Embryonic facial prominence (tissue), 1 donor: ENCODE measurements at regions not wholly inside any gene's neighbourhood (a gene's known extent, or its start where the extent isn't known, plus 50 kb on each side); places are given as distances from the start of the nearest gene placed in this dataset.

Experiments
- DNase-seq: peaks from one replicate; pipeline ENCODE4 v3.0.0-alpha.2; 2016; ENCODE audit errors: extremely low spot score

DNA sequence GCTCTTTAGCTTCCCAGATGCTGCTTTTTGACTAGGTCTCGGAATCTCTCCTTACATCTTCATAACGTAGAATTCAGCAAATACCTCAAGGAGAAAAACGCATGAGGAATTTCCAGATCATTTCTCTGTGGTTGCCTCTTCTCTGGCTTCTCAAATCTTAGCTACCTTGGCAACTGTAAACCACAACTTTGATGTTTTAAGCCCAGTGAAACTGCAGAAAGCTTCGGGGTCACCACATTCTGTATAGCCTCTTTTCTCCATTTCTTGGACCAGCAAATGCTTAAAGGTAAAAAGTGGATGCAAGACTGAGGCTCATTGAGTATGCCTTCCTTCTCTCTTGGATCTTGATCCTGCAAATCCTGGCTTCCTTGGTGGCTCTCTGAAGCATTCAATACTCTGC is 125.5 kb upstream of the FBXL4 start:
- no peak for DNase-seq

- DNase-seq: no peak
Observed at GRCh38 chr6:99066044-99066443, 118.3 kb upstream of the FBXL4 start.

DNA sequence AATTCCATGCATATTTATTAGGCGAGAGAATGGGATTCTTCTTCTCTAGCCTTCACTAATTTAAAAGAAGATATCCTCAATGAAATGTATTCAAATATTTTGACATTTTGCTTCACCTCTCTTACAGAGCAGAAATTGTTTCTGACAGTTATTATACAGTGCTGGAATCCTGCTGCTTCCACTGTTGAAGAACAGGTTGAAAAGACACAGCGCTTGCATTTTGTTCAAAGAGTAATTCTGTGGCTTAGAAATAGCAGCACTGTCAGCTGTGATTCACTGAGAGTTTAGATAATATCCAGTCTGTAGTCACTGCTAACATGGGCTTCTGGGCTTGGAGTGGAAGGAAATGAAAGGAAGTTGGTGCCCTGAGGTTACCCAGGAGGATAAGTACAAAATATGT is 117.1 kb upstream of the FBXL4 start:
- DNase-seq: no peak

GRCh38 chr6:99036672-99037071 is 88.9 kb upstream of the FBXL4 start:
- no peak for DNase-seq

DNA sequence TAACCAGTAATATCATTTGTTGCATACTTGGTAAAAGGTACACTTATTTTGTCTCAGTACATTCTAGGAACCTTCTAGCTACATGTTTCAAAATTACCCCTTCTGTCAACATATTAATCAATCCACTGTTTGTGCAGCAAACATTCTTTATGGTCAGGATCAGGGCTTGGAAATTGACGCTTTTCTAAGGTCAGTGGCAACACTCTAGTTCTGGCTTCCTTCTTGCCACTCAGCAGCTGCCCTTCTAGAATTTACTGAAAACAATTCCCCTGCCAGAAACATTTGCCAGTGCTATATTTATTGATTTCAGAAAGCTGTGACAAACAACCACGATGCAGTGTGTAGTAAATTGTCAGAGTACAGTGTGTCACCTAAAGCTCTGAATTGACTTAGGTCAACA is 84.7 kb upstream of the FBXL4 start:
- no peak for DNase-seq

DNA sequence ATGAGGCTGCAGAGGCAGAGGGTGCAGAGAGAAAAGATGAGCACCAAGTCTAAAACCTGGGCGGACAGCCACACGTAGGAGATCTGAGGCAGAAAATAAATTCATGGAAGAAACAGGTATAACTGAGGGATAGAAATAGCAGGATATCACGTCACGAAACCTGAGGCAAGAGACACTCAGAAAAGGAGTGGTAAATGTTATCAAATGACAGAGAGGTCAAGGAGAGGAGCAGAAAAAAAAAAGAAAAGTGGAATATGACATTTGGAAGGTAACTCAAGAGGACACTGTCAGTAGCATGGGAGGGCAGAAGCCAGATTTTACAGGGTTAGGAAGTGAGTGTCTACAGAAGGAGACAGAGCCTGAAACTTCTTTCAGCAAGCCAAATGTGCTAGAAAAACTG is 84.2 kb upstream of the FBXL4 start:
- no peak for DNase-seq

DNA sequence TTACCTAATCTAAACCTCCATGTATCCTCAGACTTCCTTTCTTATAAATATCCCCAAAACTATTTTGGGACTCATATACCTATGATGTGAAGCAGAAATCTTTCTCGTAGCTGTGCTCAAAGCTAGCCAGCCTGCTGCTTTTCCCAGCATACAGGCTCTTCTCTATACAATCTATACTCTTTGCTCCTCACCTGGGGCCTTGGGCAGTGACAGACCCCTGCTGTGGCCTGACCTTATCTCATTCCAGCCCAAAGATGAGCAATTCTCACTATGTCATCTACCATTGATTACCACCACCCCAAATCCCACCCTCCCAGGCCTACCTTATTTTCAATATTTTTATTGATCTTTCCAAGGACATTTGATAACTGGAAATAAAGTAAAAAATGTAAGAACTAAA is 83.2 kb upstream of the FBXL4 start:
- no peak for DNase-seq

GRCh38 chr6:99026135-99026534 is 78.4 kb upstream of the FBXL4 start:
- DNase-seq: no peak

DNA sequence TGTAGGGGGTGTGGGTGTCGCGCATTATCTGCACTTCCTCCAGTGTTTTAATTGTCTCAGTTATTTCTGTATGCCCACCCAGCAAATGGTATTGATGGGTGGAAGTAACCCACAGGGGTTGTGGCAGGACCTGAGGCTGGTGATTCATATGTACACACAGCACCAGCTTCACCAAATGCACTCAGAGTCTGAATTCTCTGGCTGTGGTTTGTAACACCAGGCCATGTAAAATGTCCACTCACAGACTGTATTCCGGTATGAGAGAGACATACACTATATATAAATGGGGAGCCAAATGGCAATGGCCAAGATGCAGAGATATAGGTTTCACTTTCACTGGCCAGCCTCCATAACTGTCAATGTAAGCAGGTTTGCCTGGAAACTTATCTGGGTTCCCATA is 76.3 kb upstream of the FBXL4 start:
- no peak for DNase-seq

- DNase-seq: no peak
Observed at GRCh38 chr6:99022039-99022609, 74.4 kb upstream of the FBXL4 start.

- DNase-seq: no peak
Observed at GRCh38 chr6:99019381-99019780, 71.6 kb upstream of the FBXL4 start.

DNA sequence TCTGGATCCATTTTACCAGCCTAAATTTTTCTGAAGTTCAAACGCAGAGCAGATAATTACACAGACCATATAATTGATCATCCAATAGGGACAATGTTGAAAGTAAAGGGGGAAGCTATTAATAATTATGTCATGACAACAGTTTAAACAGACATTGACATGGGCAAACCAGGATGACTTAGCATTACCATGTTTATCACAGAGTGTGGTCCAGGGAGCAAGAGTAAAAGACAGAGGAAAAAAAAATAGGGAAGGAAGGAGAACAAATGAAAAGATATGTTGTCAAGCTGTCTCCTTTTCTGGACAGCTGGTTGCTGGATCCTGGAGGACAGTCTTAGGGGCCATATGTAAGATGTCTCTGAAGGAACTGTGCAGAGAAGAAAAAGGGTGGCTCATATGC is 69.4 kb upstream of the FBXL4 start:
- no peak for DNase-seq

DNA sequence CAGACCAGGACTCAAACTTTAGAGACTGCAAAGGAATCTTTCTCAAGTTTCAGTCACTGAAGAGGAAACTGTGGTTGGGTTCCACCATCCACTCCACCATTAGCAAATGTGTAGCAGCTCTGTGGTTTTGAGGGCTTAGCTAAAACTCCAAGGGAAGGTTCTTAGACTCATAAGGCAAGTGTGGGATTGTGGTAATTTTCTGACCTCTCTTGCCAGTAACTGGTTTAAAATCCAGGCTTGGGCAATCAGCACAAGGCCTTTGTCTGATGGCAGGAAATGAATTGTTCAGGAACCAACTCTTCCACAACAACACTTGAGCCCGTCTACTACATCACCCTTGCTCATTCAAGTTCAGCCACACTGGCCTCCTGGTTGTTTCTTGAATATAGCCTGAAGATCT is 68.6 kb upstream of the FBXL4 start:
- no peak for DNase-seq

DNA sequence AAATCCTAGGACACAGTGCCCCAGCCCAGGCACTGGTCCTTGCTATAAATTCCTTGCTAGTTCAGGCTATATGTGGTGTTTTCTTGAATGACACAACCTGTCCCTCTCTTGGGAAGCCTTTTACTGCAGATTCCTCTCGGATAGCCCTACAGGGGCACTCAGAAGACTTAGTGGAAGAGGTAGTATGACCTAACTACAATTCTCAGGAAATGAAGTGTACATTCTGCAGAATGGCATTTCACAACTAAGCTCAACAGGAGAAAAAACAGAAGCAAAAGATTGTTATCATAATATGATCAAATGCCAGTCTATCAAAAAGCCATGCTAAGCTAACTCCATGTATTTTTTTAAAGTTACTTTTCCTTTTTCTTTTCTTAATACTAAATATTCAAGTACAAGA is 66.3 kb upstream of the FBXL4 start:
- no peak for DNase-seq

- DNase-seq: no peak
Observed at GRCh38 chr6:99013661-99014060, 65.9 kb upstream of the FBXL4 start.

DNA sequence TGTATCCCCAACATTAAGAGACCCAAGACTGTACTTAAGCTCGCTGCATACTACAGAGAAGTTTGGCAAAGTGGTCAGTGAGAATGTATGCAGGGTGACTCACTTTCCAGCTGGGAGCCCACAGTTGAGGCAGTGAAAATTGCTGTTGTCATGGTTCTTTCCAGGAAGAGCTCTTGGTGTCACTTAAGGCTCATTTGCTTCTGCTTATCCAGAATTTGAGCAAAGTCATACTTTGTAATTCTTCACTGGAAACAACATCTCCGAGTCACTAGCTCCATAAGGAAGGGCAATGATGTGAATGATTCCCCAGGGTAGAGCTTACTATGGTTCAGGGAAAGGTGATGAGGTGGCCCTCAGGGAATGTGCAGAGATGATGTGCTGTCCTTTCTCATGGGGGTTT is 65.4 kb upstream of the FBXL4 start:
- no peak for DNase-seq

GRCh38 chr6:99011151-99011550 is 63.4 kb upstream of the FBXL4 start:
- no peak for DNase-seq

DNA sequence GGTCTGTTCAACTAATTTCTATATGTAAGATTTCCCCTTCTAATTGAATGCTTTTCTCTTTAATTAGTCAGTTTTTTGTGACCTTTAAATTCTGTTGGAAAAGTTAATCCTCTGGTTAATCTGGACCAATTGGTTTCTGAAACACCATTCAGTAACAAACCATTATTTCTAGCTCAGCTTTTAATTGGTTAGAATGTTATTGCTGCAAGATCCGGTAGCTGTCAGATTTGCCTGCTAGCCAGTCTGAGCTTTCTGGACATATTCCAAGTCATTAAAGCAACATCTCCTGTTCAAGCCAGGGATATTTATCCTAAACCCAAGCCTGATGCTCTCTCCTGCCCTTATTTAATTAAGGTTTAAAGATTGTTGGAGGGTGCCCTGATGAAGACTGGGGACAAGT is 55.1 kb upstream of the FBXL4 start:
- DNase-seq: no peak

DNA sequence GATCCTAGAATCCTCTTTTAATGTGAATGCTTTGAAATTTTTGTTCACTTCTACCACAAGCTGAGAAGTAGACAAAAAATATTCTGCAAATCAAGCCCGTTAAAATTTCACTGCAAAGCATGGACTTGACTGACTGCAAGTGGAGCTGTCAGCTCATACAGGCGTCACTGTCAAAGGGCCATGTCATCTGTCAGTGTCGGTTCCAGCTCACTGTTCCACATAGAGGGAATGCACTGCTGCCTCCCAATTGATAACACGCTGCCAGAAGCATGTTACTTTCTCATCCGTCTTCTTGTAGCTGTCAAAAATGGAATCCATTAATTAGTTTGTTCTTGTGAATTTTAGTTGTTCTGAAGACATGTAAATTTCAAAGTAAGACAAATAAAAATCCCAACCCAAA is 50.4 kb upstream of the FBXL4 start:
- no peak for DNase-seq
